Tibial nerve (tissue), 3 donors: ENCODE measurements at regions not wholly inside any gene's neighbourhood (a gene's known extent, or its start where the extent isn't known, plus 50 kb on each side); places are given as distances from the start of the nearest gene placed in this dataset.

Experiments
- CTCF ChIP-seq, 5 experiments: fragments of 200-600 bp in 3 of 5; fragments of 450-650 bp in 2 of 5; sonication (generic) in 3 of 5; IDR thresholded peaks; one replicate each; pipeline ENCODE4 v1.5.1; 2016 to 2019; ENCODE audit warnings: antibody characterized with exemption in 5 of 5, mild to moderate bottlenecking in 3 of 5, moderate library complexity in 2 of 5
- POLR2A ChIP-seq, 2 donors: fragments of 450-650 bp; IDR thresholded peaks; one replicate each; pipeline ENCODE4 v1.6.1; 2017; ENCODE audit warnings: antibody characterized with exemption in 2 of 2, mild to moderate bottlenecking in 2 of 2, moderate library complexity in 2 of 2

- TF ChIP-seq CTCF (IDR thresholded peaks at IDR 0.05), result no peak
- no peak for TF ChIP-seq POLR2A (IDR thresholded peaks at IDR 0.05)
Observed at GRCh38 chr13:109840893-109841287, 54.5 kb upstream of the IRS2 start.
